ENCODE measurements at regions not wholly inside any gene's neighbourhood (a gene's known extent, or its start where the extent isn't known, plus 50 kb on each side); places are given as distances from the start of the nearest gene placed in this dataset.
"Not testable (repeated sequence)": the region's sequence is repeated elsewhere in the genome, so short reads cannot be mapped to it uniquely, and the experiment has no call there.

- Histone ChIP-seq H3K9me3 (no peaks in the 10 kb centered on the region), H3K4me3 (no peak overlapping the region), H3K27me3 (no peaks in the 10 kb centered on the region), H3K27ac (no peak overlapping the region), H3K36me3 (no peaks in the 10 kb centered on the region), H3K4me1 (no peaks in the 10 kb centered on the region)
- TF ChIP-seq CTCF (IDR thresholded peaks at IDR 0.05): no peak
- no peak for DNase-seq (ENCODE audit: low spot score)
Observed at GRCh38 chr7:113199136-113199535, 80.8 kb upstream of the SMIM30 start.

GRCh38 chr7:113198226-113198625, 79.9 kb upstream of the SMIM30 start:
- H3K27ac ChIP-seq: no peak overlapping the region
- no peak overlapping the region for H3K4me3 ChIP-seq
- H3K4me1 ChIP-seq: no peaks in the 10 kb centered on the region
- H3K27me3 ChIP-seq: no peaks in the 10 kb centered on the region
- no peaks in the 10 kb centered on the region for H3K36me3 ChIP-seq
- H3K9me3 ChIP-seq: no peaks in the 10 kb centered on the region
- no peak for TF ChIP-seq CTCF (IDR thresholded peaks at IDR 0.05)
- DNase-seq (ENCODE audit: low spot score): no peak

GRCh38 chr7:113197274-113197673, 78.9 kb upstream of the SMIM30 start:
- TF ChIP-seq CTCF (IDR thresholded peaks at IDR 0.05): no peak
- Histone ChIP-seq H3K4me3 (no peak overlapping the region), H3K36me3 (no peaks in the 10 kb centered on the region), H3K27me3 (no peaks in the 10 kb centered on the region), H3K9me3 (no peaks in the 10 kb centered on the region), H3K27ac (no peak overlapping the region), H3K4me1 (no peaks in the 10 kb centered on the region)
- no peak for DNase-seq (ENCODE audit: low spot score)

- H3K36me3 ChIP-seq: no peaks in the 10 kb centered on the region
- DNase-seq (ENCODE audit: low spot score): no peak
- no peaks in the 10 kb centered on the region for H3K27me3 ChIP-seq
- peaks cover 0 to 8% of the 10 kb centered on the region in 2 donors for H3K9me3 ChIP-seq
- no peak for TF ChIP-seq CTCF (IDR thresholded peaks at IDR 0.05)
- H3K4me3 ChIP-seq: no peak overlapping the region
- no peak overlapping the region for H3K27ac ChIP-seq
- no peaks in the 10 kb centered on the region for H3K4me1 ChIP-seq
Observed at GRCh38 chr7:113188396-113188795, 70.0 kb upstream of the SMIM30 start.

GRCh38 chr7:113179313-113179712, 61.0 kb upstream of the SMIM30 start:
- no peak for TF ChIP-seq CTCF (IDR thresholded peaks at IDR 0.05)

GRCh38 chr7:113176836-113177235, 58.5 kb upstream of the SMIM30 start:
- H3K36me3 ChIP-seq: no peaks in the 10 kb centered on the region

More at GRCh38 chr7:113179313-113179712, 61.0 kb upstream of the SMIM30 start:
- Histone ChIP-seq H3K4me1 (no peaks in the 10 kb centered on the region), H3K9me3 (no peaks in the 10 kb centered on the region), H3K36me3 (no peaks in the 10 kb centered on the region), H3K27me3 (no peaks in the 10 kb centered on the region), H3K27ac (no peak overlapping the region), H3K4me3 (no peak overlapping the region)
- DNase-seq (ENCODE audit: low spot score): no peak

GRCh38 chr7:113176180-113176579, 57.8 kb upstream of the SMIM30 start:
- not testable (repeated sequence) for H3K4me1 ChIP-seq

More at GRCh38 chr7:113176836-113177235, 58.5 kb upstream of the SMIM30 start:
- Histone ChIP-seq H3K9me3 (no peaks in the 10 kb centered on the region), H3K27me3 (no peaks in the 10 kb centered on the region), H3K4me3 (no peak overlapping the region), H3K27ac (no peak overlapping the region), H3K4me1 (no peaks in the 10 kb centered on the region)
- TF ChIP-seq CTCF (IDR thresholded peaks at IDR 0.05): no peak
- DNase-seq (ENCODE audit: low spot score): no peak

More at GRCh38 chr7:113176180-113176579, 57.8 kb upstream of the SMIM30 start:
- H3K27me3 ChIP-seq; H3K4me3 ChIP-seq; H3K9me3 ChIP-seq; DNase-seq (ENCODE audit: low spot score); H3K27ac ChIP-seq; H3K36me3 ChIP-seq: not testable (repeated sequence)

Data from right atrium auricular region (tissue), 2 donors.